NB4 (cell line): ENCODE measurements at regions not wholly inside any gene's neighbourhood (a gene's known extent, or its start where the extent isn't known, plus 50 kb on each side); places are given as distances from the start of the nearest gene placed in this dataset.

Experiments used
- POLR2A ChIP-seq: IDR thresholded peaks from 2 replicates; pipeline ENCODE4 v1.6.1; 2011; ENCODE audit warnings: mild to moderate bottlenecking; ENCODE audit not compliant: insufficient read length; ENCODE audit errors: extremely low read depth
- TF ChIP-seq, protein P1 (sequence below): IDR thresholded peaks from one replicate; pipeline ENCODE4 v1.5.1; 2012; ENCODE audit warnings: low read depth, low read length

DNA sequence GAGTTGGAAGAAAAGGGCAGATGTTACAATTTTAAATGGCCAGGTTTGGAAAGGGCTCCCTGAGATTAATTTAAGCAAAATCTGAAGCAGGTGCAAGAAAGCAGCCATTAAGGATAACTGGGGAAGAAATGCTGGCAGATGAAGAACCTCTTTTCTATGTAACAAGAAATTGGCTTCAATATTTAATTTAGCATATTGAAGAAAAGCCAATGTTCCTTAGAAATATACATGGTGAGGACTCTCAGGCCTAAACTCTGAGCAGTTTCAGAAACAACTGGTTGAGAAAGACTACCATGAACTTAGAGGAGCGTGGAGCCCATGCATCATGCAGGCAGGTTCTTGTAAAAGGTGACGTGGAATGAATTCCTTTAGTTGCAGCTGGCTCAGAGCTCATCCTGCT is 152.8 kb downstream of the LRIG3 start:
- TF ChIP-seq POLR2A = no peak
- TF ChIP-seq, protein P1, sequence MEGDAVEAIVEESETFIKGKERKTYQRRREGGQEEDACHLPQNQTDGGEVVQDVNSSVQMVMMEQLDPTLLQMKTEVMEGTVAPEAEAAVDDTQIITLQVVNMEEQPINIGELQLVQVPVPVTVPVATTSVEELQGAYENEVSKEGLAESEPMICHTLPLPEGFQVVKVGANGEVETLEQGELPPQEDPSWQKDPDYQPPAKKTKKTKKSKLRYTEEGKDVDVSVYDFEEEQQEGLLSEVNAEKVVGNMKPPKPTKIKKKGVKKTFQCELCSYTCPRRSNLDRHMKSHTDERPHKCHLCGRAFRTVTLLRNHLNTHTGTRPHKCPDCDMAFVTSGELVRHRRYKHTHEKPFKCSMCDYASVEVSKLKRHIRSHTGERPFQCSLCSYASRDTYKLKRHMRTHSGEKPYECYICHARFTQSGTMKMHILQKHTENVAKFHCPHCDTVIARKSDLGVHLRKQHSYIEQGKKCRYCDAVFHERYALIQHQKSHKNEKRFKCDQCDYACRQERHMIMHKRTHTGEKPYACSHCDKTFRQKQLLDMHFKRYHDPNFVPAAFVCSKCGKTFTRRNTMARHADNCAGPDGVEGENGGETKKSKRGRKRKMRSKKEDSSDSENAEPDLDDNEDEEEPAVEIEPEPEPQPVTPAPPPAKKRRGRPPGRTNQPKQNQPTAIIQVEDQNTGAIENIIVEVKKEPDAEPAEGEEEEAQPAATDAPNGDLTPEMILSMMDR = no peak
